Heart right ventricle (tissue), 16 donors: ENCODE measurements at regions not wholly inside any gene's neighbourhood (a gene's known extent, or its start where the extent isn't known, plus 50 kb on each side); places are given as distances from the start of the nearest gene placed in this dataset.
A peak's percentile ranks its signal among the peaks of the same experiment; 100 is the strongest.

ENCODE experiments used
- ATAC-seq, 8 donors: fragments of 200-7000 bp; cut with Tn5 transposase; one replicate each; pipeline ENCODE4 v1.9.1; 2020; ENCODE audit warnings: mild to moderate bottlenecking in 8 of 8, moderate library complexity in 8 of 8, moderate number of reproducible peaks in 1 of 8
- DNase-seq, 2 donors: peaks; one replicate each; pipeline ENCODE4 v3.0.0-alpha.2; 2020
- H3K27ac ChIP-seq, 10 donors: fragments of 200-600 bp; sonication (generic) in 2 of 10; one replicate each; pipeline versions ENCODE4 v1.5.0 to v1.8.0; 2020 to 2022; ENCODE audit warnings: mild to moderate bottlenecking in 3 of 10
- H3K27me3 ChIP-seq, 7 donors: fragments of 200-600 bp; one replicate each; pipeline ENCODE4 v1.8.0; 2021 to 2022; ENCODE audit warnings: mild to moderate bottlenecking in 2 of 7
- H3K36me3 ChIP-seq, 9 donors: fragments of 200-600 bp; sonication (generic) in 1 of 9; one replicate each; pipeline versions ENCODE4 v1.5.0 to v1.8.0; 2020 to 2022; ENCODE audit warnings: mild to moderate bottlenecking in 2 of 9
- H3K4me1 ChIP-seq, 9 donors: fragments of 200-600 bp; sonication (generic) in 1 of 9; one replicate each; pipeline versions ENCODE4 v1.5.0 to v1.8.0; 2020 to 2022; ENCODE audit warnings: mild to moderate bottlenecking in 4 of 9
- H3K4me3 ChIP-seq, 10 donors: fragments of 200-600 bp; sonication (generic) in 2 of 10; one replicate each; pipeline versions ENCODE4 v1.5.0 to v1.8.0; 2020 to 2022; ENCODE audit warnings: mild to moderate bottlenecking in 7 of 10, moderate library complexity in 2 of 10
- H3K9me3 ChIP-seq, 11 donors: fragments of 200-600 bp in 10 of 11; sonication (generic) in 2 of 11; one replicate each; pipeline versions ENCODE4 v1.5.0 to v1.8.0; 2013 to 2022; ENCODE audit warnings: mild to moderate bottlenecking in 2 of 11, control low read depth in 1 of 11, moderate library complexity in 1 of 11
- CTCF ChIP-seq, 9 donors: fragments of 200-600 bp; sonication (generic) in 2 of 9; IDR thresholded peaks; one replicate each; pipeline versions ENCODE4 v1.5.0 to v1.8.0; 2021 to 2022; ENCODE audit warnings: antibody characterized with exemption in 9 of 9, mild to moderate bottlenecking in 5 of 9, moderate library complexity in 1 of 9
- WGBS, 2 donors: extraction: QIAGEN DNeasy Blood & Tissue Kit; methylation state at CpG; one replicate each; pipeline ENCODE4 v1.1.7; 2013; ENCODE audit warnings: inconsistent platforms in 1 of 2; 5-methylcytosine and 5-hydroxymethylcytosine counted together
- intact Hi-C, 10 donors: fragments of 100-400 bp; cut with DNase I; formaldehyde crosslinking; loops; one replicate each; pipeline versions ENCODE4 v1.11.1 to v1.14.2; 2022
- donor health status: Arrhythmogenic right ventricular cardiomyopathy.
- donor health status: ischemic (EF 13 %, LVEDD 7.1; RV severe dilation, severe dysfunction).
- donor health status: healthy with polysubstance abuse.
- donor health status: DM: no; HTN: yes; CAD: no.
- donor health status: DM: no; HTN: no; CAD: no.
- donor health status: ischemic (EF 25% LVEDD 6.9; RV normal size, moderate dysfunction).
- donor health status: ischemic (EF 25% LVEDD 5.7; RV mildly dilated, moderate dysfunction).
- donor health status: healthy.
- donor health status: DM: yes; HTN: yes; CAD: no.
- donor health status: Ischemic cardiomyopathy.
- donor health status: ischemic (EF 35%, LVEDD 5.7; RV mildly dilated, moderate dysfunction).
- donor health status: nonischemic (EF 11% LVEDD 7.7; RV severe dilation, severe dysfunction).
- donor health status: DM: yes; HTN: yes; CAD: no.
- donor health status: PGD.
- donor health status: ischemic (EF 29% LVEDD 5.4; RV normal size, mild dysfunction).
- donor health status: nonischemic (EF 23%, LVEDD 6.1; RV moderate dilation, normal function).

GRCh38 chr14:94680862-94681288 is 68.7 kb downstream of the SERPINA3 start:
- no peak for ATAC-seq
- WGBS, 2 donors: 93% methylated on average over 6 of the region's 6 CpGs
- H3K9me3 ChIP-seq: no peaks in the 10 kb centered on the region
- peaks cover 0 to 64% (median 41%) of the 10 kb centered on the region in 7 donors for H3K27me3 ChIP-seq
- no peak for TF ChIP-seq CTCF (IDR thresholded peaks at IDR 0.05)
- intact Hi-C loops: loop anchor here in 4 of 10 donors (10.0 kb wide), 2 partner anchors 414 to 754 kb away; no protein-coding TSS in a partner anchor
- H3K36me3 ChIP-seq: no peaks in the 10 kb centered on the region
- no peak for DNase-seq
- no peaks in the 10 kb centered on the region for H3K4me1 ChIP-seq
- no peak overlapping the region for H3K4me3 ChIP-seq
- no peak overlapping the region for H3K27ac ChIP-seq

- DNase-seq (no peak), ATAC-seq (peak in 2 of 8 donors; percentile 29 to 36)
- TF ChIP-seq CTCF (IDR thresholded peaks at IDR 0.05): no peak
- no peaks in the 10 kb centered on the region for H3K4me1 ChIP-seq
- no peaks in the 10 kb centered on the region for H3K9me3 ChIP-seq
- 79 to 83% methylated on average over 19 of the region's 19 CpGs for WGBS, 2 donors
- H3K27me3 ChIP-seq: peaks cover 0 to 62% (median 46%) of the 10 kb centered on the region in 7 donors
- H3K4me3 ChIP-seq: no peak overlapping the region
- no peaks in the 10 kb centered on the region for H3K36me3 ChIP-seq
- H3K27ac ChIP-seq: no peak overlapping the region
- intact Hi-C loops: loop anchor here in 4 of 10 donors (10.0 kb wide), 2 partner anchors 415 to 755 kb away; no protein-coding TSS in a partner anchor
Measured at GRCh38 chr14:94679937-94680861, 68.0 kb downstream of the SERPINA3 start.

- Histone ChIP-seq H3K27me3 (peaks cover 0 to 69% (median 49%) of the 10 kb centered on the region in 7 donors), H3K36me3 (no peaks in the 10 kb centered on the region), H3K27ac (no peak overlapping the region), H3K9me3 (no peaks in the 10 kb centered on the region), H3K4me1 (no peaks in the 10 kb centered on the region), H3K4me3 (no peak overlapping the region)
- DNase-seq (no peak), ATAC-seq (no peak)
- 69 to 86% methylated on average over 9 of the region's 9 CpGs for WGBS, 2 donors
- intact Hi-C loops: no loop called here
- no peak for TF ChIP-seq CTCF (IDR thresholded peaks at IDR 0.05)
Measured at GRCh38 chr14:94679106-94679810, 67.1 kb downstream of the SERPINA3 start.

- peaks cover 0 to 76% (median 54%) of the 10 kb centered on the region in 7 donors for H3K27me3 ChIP-seq
- DNase-seq (no peak), ATAC-seq (no peak)
- H3K36me3 ChIP-seq: no peaks in the 10 kb centered on the region
- no peak overlapping the region for H3K4me3 ChIP-seq
- TF ChIP-seq CTCF (IDR thresholded peaks at IDR 0.05): no peak
- intact Hi-C loops: no loop called here
- H3K27ac ChIP-seq: no peak overlapping the region
- H3K9me3 ChIP-seq: no peaks in the 10 kb centered on the region
- H3K4me1 ChIP-seq: no peaks in the 10 kb centered on the region
- 79 to 86% methylated on average over 6 of the region's 6 CpGs for WGBS, 2 donors
Measured at GRCh38 chr14:94677747-94678146, 65.6 kb downstream of the SERPINA3 start.
